Stimulated activated CD8-positive, alpha-beta memory T cell treated with anti-CD3 and anti-CD28 coated beads, Interleukin-2, amount 100 ng/mL, for 1 hour (primary cell): ENCODE measurements at regions not wholly inside any gene's neighbourhood (a gene's known extent, or its start where the extent isn't known, plus 50 kb on each side); places are given as distances from the start of the nearest gene placed in this dataset.
"Not testable (repeated sequence)": the region's sequence is repeated elsewhere in the genome, so short reads cannot be mapped to it uniquely, and the experiment has no call there.

ENCODE experiments used
- DNase-seq, 2 donors: peaks; one replicate each; pipeline ENCODE4 v3.0.0-alpha.2; 2020; ENCODE audit warnings: low read depth in 2 of 2

GRCh38 chr3:150130404-150131100 is 159.9 kb upstream of the PFN2 start:
- DNase-seq, result no peak

GRCh38 chr3:150129166-150129565 is 158.5 kb upstream of the PFN2 start:
- no peak for DNase-seq

- DNase-seq, result no peak
Observed at GRCh38 chr3:150128126-150128525, 157.4 kb upstream of the PFN2 start.

- no peak for DNase-seq
Observed at GRCh38 chr3:150127011-150127490, 156.4 kb upstream of the PFN2 start.

- DNase-seq, result no peak
Observed at GRCh38 chr3:150124142-150124541, 153.4 kb upstream of the PFN2 start.

GRCh38 chr3:150123249-150123648 is 152.6 kb upstream of the PFN2 start:
- DNase-seq, result not testable (repeated sequence)

- no peak for DNase-seq
Observed at GRCh38 chr3:150118219-150118618, 147.5 kb upstream of the PFN2 start.

- DNase-seq, result no peak
Observed at GRCh38 chr3:150117076-150117475, 146.4 kb upstream of the PFN2 start.

- no peak for DNase-seq
Observed at GRCh38 chr3:150116196-150116595, 145.5 kb upstream of the PFN2 start.

GRCh38 chr3:150114873-150115540 is 144.3 kb upstream of the PFN2 start:
- no peak for DNase-seq

GRCh38 chr3:150114273-150114672 is 143.6 kb upstream of the PFN2 start:
- DNase-seq, result no peak

- no peak for DNase-seq
Observed at GRCh38 chr3:150110097-150110496, 139.4 kb upstream of the PFN2 start.

GRCh38 chr3:150107429-150108175 is 136.9 kb upstream of the PFN2 start:
- DNase-seq, result no peak

GRCh38 chr3:150106740-150107428 is 136.2 kb upstream of the PFN2 start:
- no peak for DNase-seq

- DNase-seq, result no peak
Observed at GRCh38 chr3:150105886-150106612, 135.4 kb upstream of the PFN2 start.

GRCh38 chr3:150105025-150105424 is 134.3 kb upstream of the PFN2 start:
- DNase-seq, result no peak

- no peak for DNase-seq
Observed at GRCh38 chr3:150104564-150104963, 133.9 kb upstream of the PFN2 start.

GRCh38 chr3:150101016-150101415 is 130.3 kb upstream of the PFN2 start:
- no peak for DNase-seq

GRCh38 chr3:150098621-150099020 is 127.9 kb upstream of the PFN2 start:
- no peak for DNase-seq

GRCh38 chr3:150097588-150097890 is 126.8 kb upstream of the PFN2 start:
- DNase-seq, result no peak

GRCh38 chr3:150096700-150097587 is 126.2 kb upstream of the PFN2 start:
- no peak for DNase-seq
